SK-N-SH (cell line): ENCODE measurements at regions not wholly inside any gene's neighbourhood (a gene's known extent, or its start where the extent isn't known, plus 50 kb on each side); places are given as distances from the start of the nearest gene placed in this dataset.

Source experiments
- CTCF ChIA-PET: fragments of 300-600, 350-600 bp; formaldehyde crosslinking; extraction: SDS; loops from one replicate; lab custom pipeline; 2021; lab: Yijun Ruan, JAX
- POLR2A ChIA-PET: fragments of 350-600 bp; sonication (Branson Sonifier 250); formaldehyde crosslinking; extraction: SDS; loops from one replicate; lab custom pipeline; 2020; ENCODE audit warnings: antibody characterized with exemption, inconsistent platforms; lab: Yijun Ruan, JAX
- DNase-seq: peaks from one replicate; pipeline ENCODE4 v3.0.0; 2012
- H2AFZ ChIP-seq: fragments of 200-600 bp; sonication (generic); 2 replicates; pipeline ENCODE4 v1.8.1; 2016; ENCODE audit warnings: antibody characterized with exemption, mild to moderate bottlenecking, low read depth
- H3F3A ChIP-seq: fragments of 200-600 bp; sonication (generic); replicated peaks from 2 replicates; pipeline ENCODE3; 2016; ENCODE audit warnings: antibody characterized with exemption, mild to moderate bottlenecking; ENCODE audit not compliant: insufficient read depth
- H3K27ac ChIP-seq, 2 experiments: fragments of 200-500 bp in 1 of 2; fragments of 200-600 bp in 1 of 2; sonication (Bioruptor generic) in 1 of 2; sonication (generic), shearing (Covaris generic) in 1 of 2; 2 replicates each; pipeline versions ENCODE4 v1.5.1 to v1.6.1; 2014 to 2016; ENCODE audit warnings: low read depth in 2 of 2, inconsistent platforms in 1 of 2, low read length in 1 of 2, mild to moderate bottlenecking in 1 of 2, mixed read lengths in 1 of 2
- H3K27me3 ChIP-seq: fragments of 200-600 bp; sonication (generic), shearing (Covaris generic); 2 replicates; pipeline ENCODE4 v1.6.1; 2016; ENCODE audit warnings: mixed run types; ENCODE audit not compliant: insufficient read depth
- H3K36me3 ChIP-seq, 2 experiments: fragments of 200-500 bp in 1 of 2; fragments of 200-600 bp in 1 of 2; sonication (Bioruptor generic) in 1 of 2; sonication (generic) in 1 of 2; replicated peaks in 1 of 2; 2 replicates each; pipeline versions ENCODE3 to v1.5.1; 2014 to 2016; ENCODE audit warnings: low read length in 1 of 2, mild to moderate bottlenecking in 1 of 2; ENCODE audit not compliant: insufficient read depth in 2 of 2, control insufficient read depth in 1 of 2
- H3K4me1 ChIP-seq, 2 experiments: fragments of 200-500 bp in 1 of 2; fragments of 200-600 bp in 1 of 2; sonication (Bioruptor generic) in 1 of 2; sonication (generic), shearing (Covaris generic) in 1 of 2; 2 replicates each; pipeline versions ENCODE4 v1.5.1 to v1.6.1; 2014 to 2016; ENCODE audit warnings: low read depth in 1 of 2, low read length in 1 of 2, mixed run types in 1 of 2; ENCODE audit not compliant: insufficient read depth in 2 of 2, control insufficient read depth in 1 of 2
- H3K4me2 ChIP-seq: fragments of 200-600 bp; sonication (generic), shearing (Covaris generic); 2 replicates; pipeline ENCODE4 v1.6.1; 2017; ENCODE audit warnings: mixed run types
- H3K4me3 ChIP-seq, 2 experiments: fragments of 200-500 bp in 1 of 2; fragments of 200-600 bp in 1 of 2; sonication (Bioruptor generic) in 1 of 2; sonication (generic), shearing (Covaris generic) in 1 of 2; 2 replicates each; pipeline versions ENCODE4 v1.5.1 to v1.8.1; 2014 to 2016; ENCODE audit warnings: low read depth in 2 of 2, inconsistent platforms in 1 of 2, low read length in 1 of 2, mild to moderate bottlenecking in 1 of 2, mixed read lengths in 1 of 2, moderate library complexity in 1 of 2
- H3K79me2 ChIP-seq: fragments of 200-600 bp; sonication (generic); 2 replicates; pipeline ENCODE4 v1.8.1; 2017; ENCODE audit warnings: mild to moderate bottlenecking; ENCODE audit not compliant: insufficient read depth
- H3K9ac ChIP-seq: fragments of 200-600 bp; sonication (generic); 2 replicates; pipeline ENCODE4 v1.6.1; 2017; ENCODE audit warnings: mixed run types
- H3K9me2 ChIP-seq: fragments of 200-600 bp; sonication (generic); 2 replicates; pipeline ENCODE4 v1.6.1; 2017; ENCODE audit warnings: mixed run types
- H3K9me3 ChIP-seq: fragments of 200-600 bp; sonication (generic); 2 replicates; pipeline ENCODE4 v1.6.1; 2017; ENCODE audit warnings: mixed run types, mild to moderate bottlenecking, moderate library complexity
- H4K20me1 ChIP-seq: fragments of 200-600 bp; sonication (generic); 2 replicates; pipeline ENCODE4 v1.6.1; 2017; ENCODE audit warnings: mild to moderate bottlenecking, mixed run types; ENCODE audit not compliant: insufficient read depth
- CHD2 ChIP-seq: fragments of 150-350 bp; IDR thresholded peaks from 2 replicates; pipeline ENCODE4 v1.6.1; 2018; ENCODE audit warnings: low read length; ENCODE audit not compliant: partially characterized antibody
- CTCF ChIP-seq: fragments of 200-600 bp; sonication (generic); IDR thresholded peaks from 2 replicates; pipeline ENCODE4 v1.6.1; 2017; ENCODE audit warnings: antibody characterized with exemption, mild to moderate bottlenecking, moderate library complexity
- EP300 ChIP-seq, 2 experiments: IDR thresholded peaks; 2 replicates each; pipeline versions ENCODE4 v1.4.0 to v1.6.1; 2012; ENCODE audit warnings: borderline replicate concordance in 1 of 2, low read depth in 1 of 2, low read length in 1 of 2
- EZH2phosphoT487 ChIP-seq: fragments of 200-600 bp; sonication (generic); IDR thresholded peaks from 2 replicates; pipeline ENCODE4 v1.6.1; 2017; ENCODE audit warnings: low read depth, mixed run types, mild to moderate bottlenecking, antibody characterized with exemption, moderate library complexity, borderline replicate concordance
- FOSL2 ChIP-seq: IDR thresholded peaks from 2 replicates; pipeline ENCODE4 v1.4.0; 2012; ENCODE audit warnings: low read depth, mild to moderate bottlenecking, moderate library complexity, borderline replicate concordance
- FOXJ3 ChIP-seq: sonication (generic); formaldehyde crosslinking; IDR thresholded peaks from 2 replicates; pipeline ENCODE4 v1.5.1; 2020; ENCODE audit warnings: mild to moderate bottlenecking, missing genetic modification reagents
- GATA2 ChIP-seq: sonication (generic); formaldehyde crosslinking; IDR thresholded peaks from 2 replicates; pipeline ENCODE4 v1.5.0; 2020; ENCODE audit warnings: mild to moderate bottlenecking, missing genetic modification reagents
- MEF2A ChIP-seq: IDR thresholded peaks from 2 replicates; pipeline ENCODE4 v1.4.0; 2012; ENCODE audit warnings: low read depth, borderline replicate concordance
- MXI1 ChIP-seq: IDR thresholded peaks from 2 replicates; pipeline ENCODE4 v1.6.1; 2012; ENCODE audit warnings: mild to moderate bottlenecking, low read depth, low read length, improper control_type of control experiment
- NFIC ChIP-seq: IDR thresholded peaks from 2 replicates; pipeline ENCODE4 v1.4.0; 2012; ENCODE audit warnings: borderline replicate concordance
- PBX3 ChIP-seq: IDR thresholded peaks from 2 replicates; pipeline ENCODE4; 2012
- POLR2AphosphoS5 ChIP-seq: IDR thresholded peaks from 2 replicates; pipeline ENCODE4 v1.6.1; 2012; ENCODE audit warnings: low read depth, low read length
- RXRA ChIP-seq: IDR thresholded peaks from 2 replicates; pipeline ENCODE4 v1.4.0; 2012; ENCODE audit warnings: low read depth, mild to moderate bottlenecking, borderline replicate concordance
- SIN3A ChIP-seq: IDR thresholded peaks from 2 replicates; pipeline ENCODE4 v1.6.1; 2012; ENCODE audit warnings: low read depth, mild to moderate bottlenecking, low read length, moderate library complexity, borderline replicate concordance
- SMC3 ChIP-seq: IDR thresholded peaks from 2 replicates; pipeline ENCODE4 v1.6.1; 2012; ENCODE audit warnings: low read depth, low read length, improper control_type of control experiment
- TAF1 ChIP-seq: IDR thresholded peaks from 2 replicates; pipeline ENCODE4 v1.6.1; 2012; ENCODE audit warnings: low read depth, mild to moderate bottlenecking, low read length, moderate library complexity, borderline replicate concordance
- TCF12 ChIP-seq: IDR thresholded peaks from 2 replicates; pipeline ENCODE4 v1.4.0; 2012
- USF1 ChIP-seq: IDR thresholded peaks from 2 replicates; pipeline ENCODE4 v1.4.0; 2012; ENCODE audit warnings: low read depth, borderline replicate concordance
- YY1 ChIP-seq: IDR thresholded peaks from 2 replicates; pipeline ENCODE4 v1.4.0; 2012; ENCODE audit warnings: low read depth, mild to moderate bottlenecking
- ZBTB33 ChIP-seq: IDR thresholded peaks from 2 replicates; pipeline ENCODE4 v1.4.0; 2012; ENCODE audit warnings: low read depth, borderline replicate concordance
- WGBS: methylation state at CpG from one replicate; pipeline ENCODE4 v1.1.6; 2017; ENCODE audit warnings: low lambda C conversion rate; 5-methylcytosine and 5-hydroxymethylcytosine counted together

GRCh38 chr10:60473557-60473956 lies 83.9 kb upstream of the ANK3 start:
- Histone ChIP-seq H3F3A (no peaks in the 10 kb centered on the region), H3K9me3 (no peaks in the 10 kb centered on the region), H3K27ac (no peak overlapping the region), H3K79me2 (no peaks in the 10 kb centered on the region), H3K4me1 (peaks cover 0 to 7% of the 10 kb centered on the region in 2 experiments; a peak in 1 of 4 replicates), H3K4me3 (no peak overlapping the region), H3K4me2 (no peak overlapping the region), H3K27me3 (no peaks in the 10 kb centered on the region), H3K36me3 (no peaks in the 10 kb centered on the region), H4K20me1 (no peaks in the 10 kb centered on the region), H3K9me2 (no peaks in the 10 kb centered on the region), H2AFZ (no peak overlapping the region), H3K9ac (no peak overlapping the region)
- POLR2A ChIA-PET, result no interaction called here
- CTCF ChIA-PET, result no interaction called here
- WGBS, result 82% methylated on average over 2 of the region's 2 CpGs
- no peak for DNase-seq
- TF ChIP-seq USF1, result no peak
- no peak for TF ChIP-seq GATA2 (CRISPR knock-in tag)
- TF ChIP-seq TCF12, result no peak
- no peak for TF ChIP-seq MEF2A
- no peak for TF ChIP-seq YY1
- TF ChIP-seq CHD2, result no peak
- no peak for TF ChIP-seq SIN3A
- no peak for TF ChIP-seq PBX3
- TF ChIP-seq SMC3, result no peak
- no peak for TF ChIP-seq RXRA
- TF ChIP-seq CTCF, result no peak
- TF ChIP-seq TAF1, result no peak
- no peak for TF ChIP-seq EZH2phosphoT487
- no peak for TF ChIP-seq POLR2AphosphoS5

- POLR2A ChIA-PET, result no interaction called here
- H3K36me3 ChIP-seq, result no peaks in the 10 kb centered on the region
- no peak overlapping the region for H3K4me3 ChIP-seq
- H3K9me2 ChIP-seq, result no peaks in the 10 kb centered on the region
- no peaks in the 10 kb centered on the region for H3K27me3 ChIP-seq
- H3K4me1 ChIP-seq, result no peaks in the 10 kb centered on the region
- H2AFZ ChIP-seq, result no peak overlapping the region
- no peaks in the 10 kb centered on the region for H3K79me2 ChIP-seq
- peaks cover 16% of the 10 kb centered on the region for H3F3A ChIP-seq
- no peaks in the 10 kb centered on the region for H4K20me1 ChIP-seq
- H3K4me2 ChIP-seq, result no peak overlapping the region
- no peaks in the 10 kb centered on the region for H3K9me3 ChIP-seq
- H3K9ac ChIP-seq, result no peak overlapping the region
- DNase-seq, result no peak
- CTCF ChIA-PET, result interaction anchor here (0.9 to 1.0 kb wide), 2 partner anchors 9 to 177 kb away, joined by 3 read pairs; no protein-coding TSS in a partner anchor
- H3K27ac ChIP-seq, result no peak overlapping the region
- WGBS, result 96% methylated on average over 5 of the region's 5 CpGs
- TF ChIP-seq EP300 (IDR thresholded peaks at IDR 0.05; ENCODE audit: borderline replicate concordance in 1 of 2, low read depth in 1 of 2, low read length in 1 of 2) (no peak), MXI1 (no peak), USF1 (no peak), NFIC (no peak), CTCF (no peak), ZBTB33 (no peak), FOXJ3 (CRISPR knock-in tag) (no peak), FOSL2 (no peak), CHD2 (no peak)
These were observed 80.4 kb upstream of the ANK3 start for GRCh38 chr10:60470091-60470490.
